22Rv1 (cell line): ENCODE measurements at regions not wholly inside any gene's neighbourhood (a gene's known extent, or its start where the extent isn't known, plus 50 kb on each side); places are given as distances from the start of the nearest gene placed in this dataset.

Experiments used
- H3K27ac ChIP-seq: fragments of 450-650 bp; 2 replicates; pipeline ENCODE4 v1.5.1; 2017
- CTCF ChIP-seq: fragments of 450-650 bp; IDR thresholded peaks from 2 replicates; pipeline ENCODE4 v1.5.1; 2017; ENCODE audit warnings: mild to moderate bottlenecking
- ZFX ChIP-seq: fragments of 450-650 bp; IDR thresholded peaks from 2 replicates; pipeline ENCODE4 v1.6.1; 2017; ENCODE audit warnings: antibody characterized with exemption, borderline replicate concordance

- TF ChIP-seq ZFX (no peak), CTCF (no peak)
- H3K27ac ChIP-seq: no peak overlapping the region
Measured at GRCh38 chr14:71474301-71475265, 457.6 kb upstream of the RGS6 start.

- TF ChIP-seq CTCF (no peak), ZFX (no peak)
- H3K27ac ChIP-seq: no peak overlapping the region
Measured at GRCh38 chr14:71475916-71476315, 456.3 kb upstream of the RGS6 start.

GRCh38 chr14:71478542-71478941, 453.7 kb upstream of the RGS6 start:
- H3K27ac ChIP-seq: no peak overlapping the region
- no peak for TF ChIP-seq ZFX
- TF ChIP-seq CTCF: no peak

- H3K27ac ChIP-seq: no peak overlapping the region
- no peak for TF ChIP-seq CTCF
- no peak for TF ChIP-seq ZFX
Measured at GRCh38 chr14:71481021-71481654, 451.1 kb upstream of the RGS6 start.

- no peak for TF ChIP-seq ZFX
- no peak for TF ChIP-seq CTCF
- no peak overlapping the region for H3K27ac ChIP-seq
Measured at GRCh38 chr14:71482671-71483070, 449.6 kb upstream of the RGS6 start.

- H3K27ac ChIP-seq: no peak overlapping the region
- TF ChIP-seq CTCF (no peak), ZFX (no peak)
Measured at GRCh38 chr14:71483154-71483553, 449.1 kb upstream of the RGS6 start.

- no peak overlapping the region for H3K27ac ChIP-seq
- TF ChIP-seq CTCF (no peak), ZFX (no peak)
Measured at GRCh38 chr14:71485833-71486232, 446.4 kb upstream of the RGS6 start.
